ENCODE measurements at regions not wholly inside any gene's neighbourhood (a gene's known extent, or its start where the extent isn't known, plus 50 kb on each side); places are given as distances from the start of the nearest gene placed in this dataset.
A peak's percentile ranks its signal among the peaks of the same experiment; 100 is the strongest.
"Not testable (repeated sequence)": the region's sequence is repeated elsewhere in the genome, so short reads cannot be mapped to it uniquely, and the experiment has no call there.

- not testable (repeated sequence) for H3K23ac ChIP-seq (ENCODE audit: low read length); H3K4me3 ChIP-seq (ENCODE audit: low read length); H2AK5ac ChIP-seq (ENCODE audit: low read length); H3K79me2 ChIP-seq (ENCODE audit: control insufficient read depth, insufficient read depth, low read length); H3K4me2 ChIP-seq (ENCODE audit: low read length); H2BK5ac ChIP-seq (ENCODE audit: low read length); H3K4ac ChIP-seq (ENCODE audit: low read depth, low read length); H4K5ac ChIP-seq (ENCODE audit: low read length); H3K36me3 ChIP-seq (ENCODE audit: control insufficient read depth, insufficient read depth, low read length); H4K8ac ChIP-seq (ENCODE audit: low read depth, low read length); H3K27me3 ChIP-seq (ENCODE audit: insufficient read depth, low read length, poor library complexity); H3K9ac ChIP-seq (ENCODE audit: low read length); H3K27ac ChIP-seq (ENCODE audit: low read depth, low read length); H3K79me1 ChIP-seq (ENCODE audit: low read length); H2BK15ac ChIP-seq (replicated peaks; ENCODE audit: low read depth); H3K18ac ChIP-seq (ENCODE audit: low read length); DNase-seq; H3K56ac ChIP-seq (ENCODE audit: low read length); H2BK120ac ChIP-seq (ENCODE audit: low read depth, low read length); H3K4me1 ChIP-seq (ENCODE audit: control insufficient read depth, low read depth, low read length)
- WGBS (ENCODE audit: extremely low coverage, insufficient coverage, low lambda C conversion rate): no CpG with 5 or more reads among the region's 2 CpGs
Observed at GRCh38 chr18:56438480-56438879, 199.9 kb downstream of the TXNL1 start.

- Histone ChIP-seq H2BK120ac (ENCODE audit: low read depth, low read length) (no peak overlapping the region), H3K79me2 (ENCODE audit: control insufficient read depth, insufficient read depth, low read length) (no peaks in the 10 kb centered on the region), H3K79me1 (ENCODE audit: low read length) (no peaks in the 10 kb centered on the region), H3K23ac (ENCODE audit: low read length) (no peak overlapping the region), H2BK5ac (ENCODE audit: low read length) (no peak overlapping the region), H2BK15ac (replicated peaks; ENCODE audit: low read depth) (no peak overlapping the region), H3K36me3 (ENCODE audit: control insufficient read depth, insufficient read depth, low read length) (no peaks in the 10 kb centered on the region), H3K4me1 (ENCODE audit: control insufficient read depth, low read depth, low read length) (no peaks in the 10 kb centered on the region), H3K4me2 (ENCODE audit: low read length) (no peak overlapping the region), H4K5ac (ENCODE audit: low read length) (no peak overlapping the region), H3K18ac (ENCODE audit: low read length) (no peak overlapping the region), H3K56ac (ENCODE audit: low read length) (no peak overlapping the region), H4K8ac (ENCODE audit: low read depth, low read length) (no peak overlapping the region), H3K27ac (ENCODE audit: low read depth, low read length) (no peak overlapping the region), H2AK5ac (ENCODE audit: low read length) (no peak overlapping the region), H3K4ac (ENCODE audit: low read depth, low read length) (no peak overlapping the region), H3K9ac (ENCODE audit: low read length) (no peak overlapping the region), H3K4me3 (ENCODE audit: low read length) (no peak overlapping the region), H3K27me3 (ENCODE audit: insufficient read depth, low read length, poor library complexity) (no peaks in the 10 kb centered on the region)
- DNase-seq: no peak
- no CpG with 5 or more reads among the region's 1 CpG for WGBS (ENCODE audit: extremely low coverage, insufficient coverage, low lambda C conversion rate)
Observed at GRCh38 chr18:56436651-56437050, 201.7 kb downstream of the TXNL1 start.

GRCh38 chr18:56433919-56434318, 204.5 kb downstream of the TXNL1 start:
- WGBS (ENCODE audit: extremely low coverage, insufficient coverage, low lambda C conversion rate): no CpG with 5 or more reads among the region's 3 CpGs
- Histone ChIP-seq H3K4me3 (ENCODE audit: low read length) (no peak overlapping the region), H3K4me1 (ENCODE audit: control insufficient read depth, low read depth, low read length) (no peaks in the 10 kb centered on the region), H3K27me3 (ENCODE audit: insufficient read depth, low read length, poor library complexity) (no peaks in the 10 kb centered on the region), H3K56ac (ENCODE audit: low read length) (no peak overlapping the region), H3K4ac (ENCODE audit: low read depth, low read length) (no peak overlapping the region), H2AK5ac (ENCODE audit: low read length) (no peak overlapping the region), H4K8ac (ENCODE audit: low read depth, low read length) (no peak overlapping the region), H4K5ac (ENCODE audit: low read length) (no peak overlapping the region), H2BK5ac (ENCODE audit: low read length) (no peak overlapping the region), H3K79me2 (ENCODE audit: control insufficient read depth, insufficient read depth, low read length) (no peaks in the 10 kb centered on the region), H3K27ac (ENCODE audit: low read depth, low read length) (no peak overlapping the region), H3K9ac (ENCODE audit: low read length) (no peak overlapping the region), H3K79me1 (ENCODE audit: low read length) (no peaks in the 10 kb centered on the region), H2BK120ac (ENCODE audit: low read depth, low read length) (no peak overlapping the region), H3K23ac (ENCODE audit: low read length) (no peak overlapping the region), H3K4me2 (ENCODE audit: low read length) (no peak overlapping the region), H3K36me3 (ENCODE audit: control insufficient read depth, insufficient read depth, low read length) (no peaks in the 10 kb centered on the region), H3K18ac (ENCODE audit: low read length) (no peak overlapping the region), H2BK15ac (replicated peaks; ENCODE audit: low read depth) (no peak overlapping the region)
- DNase-seq: peak; percentile 67

GRCh38 chr18:56431551-56431950, 206.8 kb downstream of the TXNL1 start:
- H3K27me3 ChIP-seq (ENCODE audit: insufficient read depth, low read length, poor library complexity): no peaks in the 10 kb centered on the region
- no peak overlapping the region for H2BK5ac ChIP-seq (ENCODE audit: low read length)
- no peak overlapping the region for H4K5ac ChIP-seq (ENCODE audit: low read length)
- H3K4me1 ChIP-seq (ENCODE audit: control insufficient read depth, low read depth, low read length): no peaks in the 10 kb centered on the region
- no peak overlapping the region for H3K4me3 ChIP-seq (ENCODE audit: low read length)
- no peaks in the 10 kb centered on the region for H3K36me3 ChIP-seq (ENCODE audit: control insufficient read depth, insufficient read depth, low read length)
- no peak overlapping the region for H2BK15ac ChIP-seq (replicated peaks; ENCODE audit: low read depth)
- H2AK5ac ChIP-seq (ENCODE audit: low read length): no peak overlapping the region
- H3K79me2 ChIP-seq (ENCODE audit: control insufficient read depth, insufficient read depth, low read length): no peaks in the 10 kb centered on the region
- H3K4ac ChIP-seq (ENCODE audit: low read depth, low read length): no peak overlapping the region
- H3K27ac ChIP-seq (ENCODE audit: low read depth, low read length): no peak overlapping the region
- no peak overlapping the region for H3K4me2 ChIP-seq (ENCODE audit: low read length)
- H3K9ac ChIP-seq (ENCODE audit: low read length): no peak overlapping the region
- DNase-seq: no peak
- H2BK120ac ChIP-seq (ENCODE audit: low read depth, low read length): no peak overlapping the region
- H3K79me1 ChIP-seq (ENCODE audit: low read length): no peaks in the 10 kb centered on the region
- H3K56ac ChIP-seq (ENCODE audit: low read length): no peak overlapping the region
- H3K23ac ChIP-seq (ENCODE audit: low read length): no peak overlapping the region
- H3K18ac ChIP-seq (ENCODE audit: low read length): no peak overlapping the region
- H4K8ac ChIP-seq (ENCODE audit: low read depth, low read length): no peak overlapping the region

GRCh38 chr18:56423626-56424025, 214.8 kb downstream of the TXNL1 start:
- H3K4me1 ChIP-seq (ENCODE audit: control insufficient read depth, low read depth, low read length): no peaks in the 10 kb centered on the region
- no peaks in the 10 kb centered on the region for H3K79me1 ChIP-seq (ENCODE audit: low read length)
- DNase-seq: no peak
- H2AK5ac ChIP-seq (ENCODE audit: low read length): no peak overlapping the region
- no peak overlapping the region for H3K23ac ChIP-seq (ENCODE audit: low read length)
- H2BK120ac ChIP-seq (ENCODE audit: low read depth, low read length): no peak overlapping the region
- H3K4ac ChIP-seq (ENCODE audit: low read depth, low read length): no peak overlapping the region
- no peak overlapping the region for H3K18ac ChIP-seq (ENCODE audit: low read length)
- H2BK15ac ChIP-seq (replicated peaks; ENCODE audit: low read depth): no peak overlapping the region
- H3K36me3 ChIP-seq (ENCODE audit: control insufficient read depth, insufficient read depth, low read length): no peaks in the 10 kb centered on the region
- H3K56ac ChIP-seq (ENCODE audit: low read length): no peak overlapping the region
- no peak overlapping the region for H3K27ac ChIP-seq (ENCODE audit: low read depth, low read length)
- no peaks in the 10 kb centered on the region for H3K27me3 ChIP-seq (ENCODE audit: insufficient read depth, low read length, poor library complexity)
- H2BK5ac ChIP-seq (ENCODE audit: low read length): no peak overlapping the region
- no peak overlapping the region for H3K4me3 ChIP-seq (ENCODE audit: low read length)
- no peak overlapping the region for H3K4me2 ChIP-seq (ENCODE audit: low read length)
- no peaks in the 10 kb centered on the region for H3K79me2 ChIP-seq (ENCODE audit: control insufficient read depth, insufficient read depth, low read length)
- H4K8ac ChIP-seq (ENCODE audit: low read depth, low read length): no peak overlapping the region
- no peak overlapping the region for H4K5ac ChIP-seq (ENCODE audit: low read length)
- H3K9ac ChIP-seq (ENCODE audit: low read length): no peak overlapping the region

- Histone ChIP-seq H3K36me3 (ENCODE audit: control insufficient read depth, insufficient read depth, low read length) (no peaks in the 10 kb centered on the region), H3K4me1 (ENCODE audit: control insufficient read depth, low read depth, low read length) (no peaks in the 10 kb centered on the region), H3K23ac (ENCODE audit: low read length) (no peak overlapping the region), H4K8ac (ENCODE audit: low read depth, low read length) (no peak overlapping the region), H2AK5ac (ENCODE audit: low read length) (no peak overlapping the region), H2BK5ac (ENCODE audit: low read length) (no peak overlapping the region), H3K27me3 (ENCODE audit: insufficient read depth, low read length, poor library complexity) (no peaks in the 10 kb centered on the region), H3K4me3 (ENCODE audit: low read length) (no peak overlapping the region), H3K27ac (ENCODE audit: low read depth, low read length) (no peak overlapping the region), H3K56ac (ENCODE audit: low read length) (no peak overlapping the region), H3K79me2 (ENCODE audit: control insufficient read depth, insufficient read depth, low read length) (no peaks in the 10 kb centered on the region), H4K5ac (ENCODE audit: low read length) (no peak overlapping the region), H3K4ac (ENCODE audit: low read depth, low read length) (no peak overlapping the region), H2BK120ac (ENCODE audit: low read depth, low read length) (no peak overlapping the region), H3K9ac (ENCODE audit: low read length) (no peak overlapping the region), H3K18ac (ENCODE audit: low read length) (no peak overlapping the region), H3K79me1 (ENCODE audit: low read length) (no peaks in the 10 kb centered on the region), H3K4me2 (ENCODE audit: low read length) (no peak overlapping the region), H2BK15ac (replicated peaks; ENCODE audit: low read depth) (no peak overlapping the region)
- no peak for DNase-seq
- WGBS (ENCODE audit: extremely low coverage, insufficient coverage, low lambda C conversion rate): no CpG with 5 or more reads among the region's 2 CpGs
Observed at GRCh38 chr18:56421647-56422046, 216.7 kb downstream of the TXNL1 start.
